Nephron progenitor cell (in vitro differentiated cells): ENCODE measurements at regions not wholly inside any gene's neighbourhood (a gene's known extent, or its start where the extent isn't known, plus 50 kb on each side); places are given as distances from the start of the nearest gene placed in this dataset.

ENCODE experiments used
- DNase-seq: peaks from one replicate; pipeline ENCODE4 v3.0.0; 2021
- H3K27ac Mint-ChIP-seq: 2 replicates; pipeline ENCODE4 v1.8.0; 2021; ENCODE audit warnings: mild to moderate bottlenecking, moderate library complexity, mixed read lengths
- H3K27me3 Mint-ChIP-seq: 2 replicates; pipeline ENCODE4 v1.8.0; 2021; ENCODE audit warnings: mild to moderate bottlenecking, low read depth, mixed read lengths; ENCODE audit not compliant: poor library complexity
- H3K36me3 Mint-ChIP-seq: 2 replicates; pipeline ENCODE4 v1.8.0; 2021; ENCODE audit warnings: low read depth, mixed read lengths
- H3K4me1 Mint-ChIP-seq: 2 replicates; pipeline ENCODE4 v1.8.0; 2021; ENCODE audit warnings: mixed read lengths
- H3K4me3 Mint-ChIP-seq: 2 replicates; pipeline ENCODE4 v1.8.0; 2021; ENCODE audit warnings: mild to moderate bottlenecking, moderate library complexity, mixed read lengths
- H3K9me3 Mint-ChIP-seq: 2 replicates; pipeline ENCODE4 v1.8.0; 2021; ENCODE audit warnings: mild to moderate bottlenecking, moderate library complexity, mixed read lengths
- CTCF ChIP-seq: fragments of 200-600 bp; sonication (generic); IDR thresholded peaks from 2 replicates; pipeline ENCODE4 v1.5.0; 2021; ENCODE audit warnings: antibody characterized with exemption

DNA sequence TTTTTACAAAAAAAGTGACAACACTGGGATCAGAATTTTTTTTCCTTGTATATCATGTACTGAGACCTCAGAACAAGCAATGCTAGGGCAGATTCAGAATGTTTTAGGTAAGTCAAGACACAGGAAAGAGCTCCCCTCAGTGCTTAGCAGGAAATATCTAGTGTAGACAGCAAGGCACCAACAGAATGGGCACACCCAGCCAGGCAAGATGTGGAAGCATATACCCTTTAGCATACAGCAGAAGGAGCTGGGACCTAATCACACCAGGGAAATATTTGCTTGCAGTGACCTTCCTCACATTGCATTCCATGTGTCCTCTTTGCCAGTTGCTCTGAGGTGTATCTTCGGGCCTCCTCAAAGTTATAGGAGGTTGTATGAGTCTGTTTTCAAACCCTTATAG, 497.6 kb upstream of the LRRN3 start:
- no peak for TF ChIP-seq CTCF
- no peak overlapping the region for H3K27ac Mint-ChIP-seq
- H3K27me3 Mint-ChIP-seq = no peaks in the 10 kb centered on the region
- no peak overlapping the region for H3K4me3 Mint-ChIP-seq
- no peak for DNase-seq
- H3K4me1 Mint-ChIP-seq = no peaks in the 10 kb centered on the region
- H3K9me3 Mint-ChIP-seq = no peaks in the 10 kb centered on the region
- H3K36me3 Mint-ChIP-seq = no peaks in the 10 kb centered on the region

DNA sequence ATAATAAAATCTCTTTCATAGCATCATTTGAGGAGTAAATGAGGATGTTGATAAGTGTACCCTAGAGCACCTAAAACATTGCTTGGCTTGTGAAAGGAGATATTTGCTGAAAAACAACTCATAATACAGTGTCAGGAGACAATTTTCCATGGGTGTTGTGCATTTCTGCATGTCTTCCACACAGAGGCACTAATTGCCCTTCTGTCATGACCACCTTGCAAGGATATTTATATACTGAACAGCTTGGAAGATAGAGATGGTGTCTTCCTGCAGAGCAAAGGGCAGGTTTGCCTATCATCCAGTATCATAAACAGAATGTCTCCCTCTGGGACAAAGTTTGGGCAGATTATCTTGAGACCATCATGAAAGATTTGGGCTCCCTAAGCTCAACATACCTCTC, 495.2 kb upstream of the LRRN3 start:
- Mint-ChIP-seq H3K27ac (no peak overlapping the region), H3K4me3 (no peak overlapping the region), H3K36me3 (no peaks in the 10 kb centered on the region), H3K4me1 (no peaks in the 10 kb centered on the region), H3K27me3 (no peaks in the 10 kb centered on the region), H3K9me3 (no peaks in the 10 kb centered on the region)
- no peak for DNase-seq
- no peak for TF ChIP-seq CTCF

DNA sequence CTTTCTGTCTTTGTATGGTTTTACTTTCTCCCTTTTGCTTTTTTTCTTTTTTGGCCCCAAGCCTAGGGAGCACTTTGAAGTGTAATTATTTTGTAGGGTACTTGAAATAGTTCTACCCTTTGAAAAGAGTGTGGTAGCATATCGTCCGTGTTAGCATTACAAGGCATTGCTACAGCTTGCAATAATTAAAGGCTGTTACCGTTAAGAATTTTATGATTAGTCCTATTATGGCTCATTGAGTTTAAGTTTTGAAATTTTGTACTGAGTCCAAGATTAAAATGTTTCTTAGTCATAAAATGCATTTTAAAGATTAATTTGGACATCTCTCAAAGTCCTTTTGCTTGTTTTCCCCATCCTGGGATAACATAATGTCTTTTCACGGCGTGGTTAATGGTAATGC, 490.0 kb upstream of the LRRN3 start:
- no peaks in the 10 kb centered on the region for H3K4me1 Mint-ChIP-seq
- no peak overlapping the region for H3K4me3 Mint-ChIP-seq
- no peaks in the 10 kb centered on the region for H3K36me3 Mint-ChIP-seq
- no peaks in the 10 kb centered on the region for H3K9me3 Mint-ChIP-seq
- no peaks in the 10 kb centered on the region for H3K27me3 Mint-ChIP-seq
- no peak for TF ChIP-seq CTCF
- no peak for DNase-seq
- H3K27ac Mint-ChIP-seq = no peak overlapping the region

DNA sequence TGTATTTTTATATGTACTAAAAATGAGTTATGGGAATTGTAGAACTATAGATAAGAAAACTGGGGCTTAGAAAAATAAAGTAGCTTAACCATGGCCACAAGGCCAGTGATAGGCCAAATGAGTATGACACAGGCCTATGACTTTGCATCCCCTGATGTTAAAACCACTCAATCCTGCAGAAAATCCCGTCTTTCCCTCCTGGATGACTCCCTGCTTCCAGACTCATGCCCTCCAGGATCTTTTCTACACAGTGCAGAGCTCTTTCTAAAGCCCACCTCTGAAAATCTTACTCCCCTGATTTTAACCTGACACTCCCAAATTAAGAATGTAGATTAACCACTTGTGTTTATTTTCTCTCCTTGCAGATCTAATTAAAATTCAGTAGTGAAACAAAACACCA, 489.2 kb upstream of the LRRN3 start:
- no peak for TF ChIP-seq CTCF
- H3K4me1 Mint-ChIP-seq = no peaks in the 10 kb centered on the region
- H3K4me3 Mint-ChIP-seq = no peak overlapping the region
- no peaks in the 10 kb centered on the region for H3K9me3 Mint-ChIP-seq
- no peak for DNase-seq
- H3K27me3 Mint-ChIP-seq = no peaks in the 10 kb centered on the region
- H3K36me3 Mint-ChIP-seq = no peaks in the 10 kb centered on the region
- no peak overlapping the region for H3K27ac Mint-ChIP-seq

DNA sequence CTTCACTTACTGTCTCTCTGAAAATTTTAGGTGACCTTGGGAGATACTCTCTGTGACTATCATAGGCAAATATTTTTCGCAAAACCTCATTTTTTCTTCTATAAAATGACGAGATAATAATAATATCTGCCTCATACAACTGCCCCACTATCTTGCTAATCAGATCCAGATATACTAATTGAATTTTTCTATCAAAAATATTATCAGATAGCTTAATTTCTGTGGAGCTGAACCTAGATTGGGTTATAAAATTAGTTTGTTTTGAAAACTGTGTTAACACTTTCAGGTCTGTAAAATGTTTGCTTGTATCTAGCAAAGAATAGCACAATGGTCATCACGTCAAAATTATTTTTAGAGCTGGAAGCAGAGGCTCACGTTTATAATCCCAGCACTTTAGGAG, 486.7 kb upstream of the LRRN3 start:
- no peak for TF ChIP-seq CTCF
- H3K27me3 Mint-ChIP-seq = peaks cover 4% of the 10 kb centered on the region
- H3K9me3 Mint-ChIP-seq = no peaks in the 10 kb centered on the region

DNA sequence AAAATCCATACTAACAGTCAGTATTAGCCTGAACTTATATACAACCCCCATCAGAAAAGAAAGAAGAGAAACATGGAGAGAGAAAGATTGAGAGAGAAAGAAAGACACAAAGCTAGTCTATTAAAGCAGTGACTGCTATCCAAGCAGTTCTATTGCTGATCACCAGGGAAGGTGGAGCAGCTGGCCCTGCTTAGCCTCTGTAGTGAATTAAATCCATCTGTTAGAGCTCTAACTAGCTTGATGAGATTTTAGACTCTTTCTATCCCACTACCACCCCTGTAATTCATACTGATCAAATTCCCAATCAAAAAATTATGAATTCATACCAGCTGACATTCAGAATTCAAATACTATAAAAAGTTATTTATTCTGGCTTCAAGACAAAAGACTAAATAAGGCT, 486.0 kb upstream of the LRRN3 start:
- Mint-ChIP-seq H3K4me1 (no peaks in the 10 kb centered on the region), H3K27ac (no peak overlapping the region), H3K4me3 (no peak overlapping the region), H3K27me3 (peaks cover 4% of the 10 kb centered on the region), H3K36me3 (no peaks in the 10 kb centered on the region), H3K9me3 (no peaks in the 10 kb centered on the region)
- DNase-seq = no peak
- TF ChIP-seq CTCF = no peak

More for the DNA sequence above, 486.7 kb upstream of the LRRN3 start:
- H3K36me3 Mint-ChIP-seq = no peaks in the 10 kb centered on the region
- H3K4me1 Mint-ChIP-seq = no peaks in the 10 kb centered on the region
- no peak overlapping the region for H3K27ac Mint-ChIP-seq
- H3K4me3 Mint-ChIP-seq = no peak overlapping the region
- DNase-seq = no peak
